ENCODE measurements at regions not wholly inside any gene's neighbourhood (a gene's known extent, or its start where the extent isn't known, plus 50 kb on each side); places are given as distances from the start of the nearest gene placed in this dataset.
"Not testable (repeated sequence)": the region's sequence is repeated elsewhere in the genome, so short reads cannot be mapped to it uniquely, and the experiment has no call there.

GRCh38 chr2:150194816-150195215 lies 292.7 kb downstream of the RND3 start:
- not testable (repeated sequence) for TF ChIP-seq CTCF, POLR2A (IDR thresholded peaks at IDR 0.05)
